Right kidney (tissue), 1 donor: ENCODE measurements at regions not wholly inside any gene's neighbourhood (a gene's known extent, or its start where the extent isn't known, plus 50 kb on each side); places are given as distances from the start of the nearest gene placed in this dataset.

Experiments
- DNase-seq: peaks from one replicate; pipeline ENCODE4 v3.0.0-alpha.2; 2016

- no peak for DNase-seq
These were observed 87.2 kb upstream of the UNC5B start for GRCh38 chr10:71124921-71125748.

DNA sequence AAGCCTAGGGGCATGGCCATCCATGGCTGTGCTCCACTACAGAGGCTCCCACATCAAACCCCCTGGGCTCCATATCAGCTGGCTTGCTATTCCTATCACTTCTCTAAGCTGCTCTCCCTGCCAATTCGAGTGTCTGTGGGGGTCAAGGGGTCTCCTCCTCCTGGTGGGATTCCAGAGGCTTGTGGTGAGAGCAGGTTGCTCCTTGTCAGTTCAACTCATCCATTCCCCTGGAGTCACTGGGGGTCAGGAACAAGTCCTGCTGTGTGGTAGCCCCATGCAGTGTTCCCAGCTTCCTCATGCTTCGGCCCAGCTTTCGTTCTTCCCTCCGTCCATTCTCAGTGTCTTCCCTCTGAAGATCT, 86.6 kb upstream of the UNC5B start:
- DNase-seq, result no peak

GRCh38 chr10:71126432-71126831, 85.9 kb upstream of the UNC5B start:
- DNase-seq, result no peak

GRCh38 chr10:71127104-71127503, 85.3 kb upstream of the UNC5B start:
- DNase-seq, result no peak

- DNase-seq, result no peak
These were observed 84.6 kb upstream of the UNC5B start for GRCh38 chr10:71127773-71128172.

- peak; percentile 39 for DNase-seq
These were observed 83.9 kb upstream of the UNC5B start for GRCh38 chr10:71128311-71128980.

DNA sequence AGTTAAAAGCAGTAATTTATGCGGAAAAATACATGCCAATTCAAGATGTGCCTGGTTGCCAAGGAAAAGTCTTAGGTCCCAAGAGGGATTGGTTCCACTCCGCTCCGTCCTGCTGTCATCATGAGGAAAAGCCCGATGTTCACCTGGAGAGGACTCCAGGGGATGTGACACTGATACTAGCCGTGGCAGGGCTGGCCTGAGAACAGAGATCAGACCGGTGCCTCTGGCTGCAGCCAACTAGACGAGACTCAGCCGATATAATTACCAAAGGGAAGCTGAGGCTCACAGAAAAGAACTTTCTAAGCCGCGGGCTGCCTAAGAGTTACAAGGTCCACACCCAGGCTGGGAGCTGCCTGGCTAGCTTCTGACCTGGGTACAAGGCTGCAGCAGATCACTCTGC, 81.3 kb upstream of the UNC5B start:
- no peak for DNase-seq

- DNase-seq, result no peak
These were observed 80.8 kb upstream of the UNC5B start for GRCh38 chr10:71131508-71132088.

DNA sequence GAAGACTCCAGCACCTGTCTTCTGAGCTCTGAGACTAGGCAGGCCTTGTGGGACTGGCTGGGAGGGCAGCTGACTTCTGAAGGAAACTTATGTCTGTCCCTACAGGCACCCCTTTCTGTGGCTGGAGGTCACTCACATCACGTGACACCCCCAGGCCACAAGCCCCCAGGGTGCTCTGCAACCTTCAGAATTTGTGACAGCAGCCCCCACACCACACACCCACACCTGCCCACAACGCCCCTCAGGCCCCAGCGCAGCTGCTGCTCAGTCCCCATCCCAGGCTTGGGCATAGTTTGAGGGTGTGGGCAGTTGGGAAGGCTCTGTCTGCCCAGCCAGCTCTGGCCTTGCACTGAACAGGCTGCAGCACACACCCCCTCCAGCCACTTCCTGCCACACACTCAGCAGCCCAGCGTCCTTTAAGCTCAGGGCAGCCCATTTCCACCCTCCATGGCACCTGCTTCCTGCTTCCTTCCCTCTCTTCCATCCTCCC, 80.0 kb upstream of the UNC5B start:
- DNase-seq, result no peak

- no peak for DNase-seq
These were observed 78.4 kb upstream of the UNC5B start for GRCh38 chr10:71133710-71134686.

DNA sequence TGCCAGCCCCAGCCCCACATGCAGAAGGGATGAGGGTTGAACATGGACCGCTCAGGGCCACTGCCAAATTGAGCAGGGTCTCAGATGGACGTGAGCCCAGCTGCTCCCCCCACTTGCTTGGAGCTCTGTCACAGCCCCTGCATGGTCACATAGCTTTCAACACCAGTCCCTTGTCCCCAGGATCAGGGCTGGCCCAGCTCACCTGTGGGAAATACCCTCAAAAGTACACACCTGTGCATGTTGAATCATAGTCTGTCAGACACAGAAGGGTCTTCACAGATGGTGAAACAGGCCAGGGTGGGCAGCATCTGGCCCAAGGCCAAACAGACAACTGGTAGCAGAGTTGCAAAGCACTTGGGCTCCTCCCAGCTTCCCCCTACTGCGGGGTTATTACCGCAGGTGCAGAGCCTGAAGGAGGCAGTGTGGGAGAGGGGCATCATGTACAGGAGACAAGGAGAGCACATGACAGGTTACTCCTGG, 77.6 kb upstream of the UNC5B start:
- DNase-seq, result no peak

DNA sequence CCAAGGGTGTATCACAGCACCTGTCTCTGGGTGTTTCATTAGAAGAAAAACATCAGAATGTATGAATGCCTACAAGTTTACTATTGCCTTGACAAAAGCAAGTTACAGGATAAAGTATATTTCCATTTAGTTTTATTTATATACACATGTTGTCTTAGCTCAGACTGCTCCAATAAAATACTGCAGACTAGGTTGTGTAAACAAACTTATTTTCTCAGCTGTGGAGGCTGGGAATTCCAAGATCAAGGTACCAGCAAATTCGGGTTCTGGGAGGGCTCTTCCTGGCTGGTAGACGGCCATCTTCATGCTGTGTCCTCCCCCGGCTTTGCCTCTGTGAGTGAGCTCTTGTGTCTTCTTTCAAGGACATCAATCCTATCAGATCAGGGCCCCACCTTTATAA, 77.1 kb upstream of the UNC5B start:
- no peak for DNase-seq

- no peak for DNase-seq
These were observed 76.2 kb upstream of the UNC5B start for GRCh38 chr10:71136036-71136721.

GRCh38 chr10:71137701-71138100, 74.7 kb upstream of the UNC5B start:
- DNase-seq, result no peak

GRCh38 chr10:71138166-71138830, 74.1 kb upstream of the UNC5B start:
- DNase-seq, result no peak

- DNase-seq, result no peak
These were observed 70.8 kb upstream of the UNC5B start for GRCh38 chr10:71141528-71141927.

GRCh38 chr10:71143170-71143569, 69.2 kb upstream of the UNC5B start:
- DNase-seq, result no peak

DNA sequence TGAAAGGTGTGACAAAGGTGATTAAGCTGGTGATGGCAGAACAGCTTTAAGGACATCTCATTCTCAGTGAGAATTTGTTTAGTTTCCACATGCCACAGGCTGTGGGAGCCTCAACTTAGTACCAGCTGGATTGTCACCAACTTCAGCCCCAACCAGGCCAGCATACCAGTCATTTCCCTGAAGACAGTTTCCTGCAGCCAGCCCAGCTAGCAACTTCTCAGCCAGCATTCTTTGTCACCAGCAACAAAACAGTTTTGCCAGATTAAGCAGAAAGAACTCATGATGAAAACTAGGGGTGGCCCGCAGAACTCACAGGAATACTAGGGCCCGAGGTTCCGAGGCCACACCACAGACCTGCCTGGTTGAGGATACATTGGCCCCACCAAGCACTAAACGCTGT, 68.8 kb upstream of the UNC5B start:
- no peak for DNase-seq

GRCh38 chr10:71144824-71145223, 67.5 kb upstream of the UNC5B start:
- DNase-seq, result no peak

GRCh38 chr10:71145352-71145945, 66.9 kb upstream of the UNC5B start:
- no peak for DNase-seq

DNA sequence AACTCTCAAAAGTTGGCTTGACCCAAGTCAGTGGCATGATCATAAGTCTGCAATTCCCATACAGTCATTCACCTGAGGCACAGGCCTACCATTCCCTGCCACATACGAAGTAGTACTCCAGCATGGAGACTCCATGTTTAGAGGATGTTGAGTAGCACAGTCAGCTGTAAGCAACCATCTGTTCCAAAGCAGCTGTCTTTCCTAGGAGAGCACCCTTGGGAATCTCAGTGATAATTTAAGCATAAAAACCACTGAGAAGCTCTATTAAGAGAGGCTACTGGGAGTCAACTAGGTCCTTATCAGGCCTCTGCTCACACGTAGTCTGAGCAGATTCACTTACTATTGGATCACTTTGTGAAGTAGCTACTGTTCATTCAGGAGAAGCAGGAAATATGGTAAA, 61.6 kb upstream of the UNC5B start:
- DNase-seq, result no peak
